Neural cell (in vitro differentiated cells): ENCODE measurements at regions not wholly inside any gene's neighbourhood (a gene's known extent, or its start where the extent isn't known, plus 50 kb on each side); places are given as distances from the start of the nearest gene placed in this dataset.

Source experiments
- H2AFZ ChIP-seq: fragments of 200-600, 300-800 bp; sonication (generic), shearing (Covaris generic); 2 replicates; pipeline ENCODE4 v1.6.0; 2014; ENCODE audit warnings: low read depth, mild to moderate bottlenecking, antibody characterized with exemption, low read length, moderate library complexity
- H3F3A ChIP-seq: fragments of 200-600 bp; shearing (Covaris generic); 2 replicates; pipeline ENCODE4 v1.6.1; 2016; ENCODE audit warnings: mild to moderate bottlenecking, moderate library complexity, mixed read lengths, antibody characterized with exemption, low read length; ENCODE audit not compliant: insufficient read depth, poor library complexity, severe bottlenecking
- H3K27ac ChIP-seq: fragments of 200-600, 300-800 bp; sonication (generic), shearing (Covaris generic); 2 replicates; pipeline ENCODE4 v1.5.1; 2014; ENCODE audit warnings: mild to moderate bottlenecking, low read length, moderate library complexity
- H3K27me3 ChIP-seq: fragments of 300-800, 200-600 bp; sonication (generic), shearing (Covaris generic); 2 replicates; pipeline ENCODE4 v1.6.0; 2014; ENCODE audit warnings: mild to moderate bottlenecking, low read depth, low read length, moderate library complexity; ENCODE audit not compliant: insufficient read depth
- H3K36me3 ChIP-seq: fragments of 300-800, 200-600 bp; sonication (generic), shearing (Covaris generic); 2 replicates; pipeline ENCODE4 v1.5.1; 2014; ENCODE audit warnings: mild to moderate bottlenecking, antibody characterized with exemption, low read length, moderate library complexity; ENCODE audit not compliant: insufficient read depth
- H3K4me2 ChIP-seq: fragments of 300-800, 200-600 bp; sonication (generic), shearing (Covaris generic); 2 replicates; pipeline ENCODE4 v1.6.0; 2014; ENCODE audit warnings: mild to moderate bottlenecking, low read length
- H3K4me3 ChIP-seq: fragments of 300-800, 200-600 bp; sonication (generic), shearing (Covaris generic); 2 replicates; pipeline ENCODE4 v1.5.1; 2014; ENCODE audit warnings: mild to moderate bottlenecking, low read length, moderate library complexity
- H3K79me2 ChIP-seq: fragments of 200-600 bp; shearing (Covaris generic); replicated peaks from 2 replicates; pipeline ENCODE4 v1.6.0; 2014; ENCODE audit warnings: mild to moderate bottlenecking, low read length, moderate library complexity; ENCODE audit not compliant: insufficient read depth
- H3K9ac ChIP-seq: fragments of 300-800, 200-600 bp; sonication (generic), shearing (Covaris generic); 2 replicates; pipeline ENCODE4 v1.6.1; 2016; ENCODE audit warnings: mild to moderate bottlenecking, low read length, mixed read lengths
- H3K9me2 ChIP-seq: fragments of 200-600 bp; shearing (Covaris generic); 2 replicates; pipeline ENCODE4 v1.6.1; 2016; ENCODE audit warnings: mild to moderate bottlenecking, low read length, mixed read lengths; ENCODE audit not compliant: insufficient read depth
- H3K9me3 ChIP-seq: fragments of 200-600, 300-800 bp; sonication (generic), shearing (Covaris generic); 2 replicates; pipeline ENCODE4 v1.6.1; 2016; ENCODE audit warnings: mild to moderate bottlenecking, mixed run types, low read length, moderate library complexity, mixed read lengths
- H4K20me1 ChIP-seq: fragments of 200-600 bp; shearing (Covaris generic); 2 replicates; pipeline ENCODE4 v1.6.1; 2016; ENCODE audit warnings: mild to moderate bottlenecking, mixed run types; ENCODE audit not compliant: insufficient read depth
- CTCF ChIP-seq: fragments of 450-650 bp; IDR thresholded peaks from 2 replicates; pipeline ENCODE4 v1.5.1; 2014; ENCODE audit warnings: antibody characterized with exemption, mild to moderate bottlenecking, moderate library complexity; ENCODE audit not compliant: poor library complexity, severe bottlenecking
- EP300 ChIP-seq: fragments of 450-650 bp; conservative IDR thresholded peaks from 2 replicates; pipeline ENCODE4 v1.6.1; 2014; ENCODE audit warnings: antibody characterized with exemption, mild to moderate bottlenecking, moderate library complexity; ENCODE audit not compliant: poor library complexity, severe bottlenecking
- EZH2 ChIP-seq: fragments of 200-600, 300-800 bp; shearing (Covaris generic), sonication (generic); IDR thresholded peaks from 2 replicates; pipeline ENCODE4 v1.6.1; 2014; ENCODE audit warnings: antibody characterized with exemption, low read length, borderline replicate concordance, mild to moderate bottlenecking; ENCODE audit not compliant: insufficient read depth, poor library complexity, severe bottlenecking
- MXI1 ChIP-seq: fragments of 450-650 bp; conservative IDR thresholded peaks from 2 replicates; pipeline ENCODE4 v1.6.1; 2014; ENCODE audit warnings: antibody characterized with exemption, mild to moderate bottlenecking; ENCODE audit not compliant: poor library complexity, severe bottlenecking
- POLR2AphosphoS5 ChIP-seq: IDR thresholded peaks from 2 replicates; pipeline ENCODE4 v1.6.1; 2012
- RAD21 ChIP-seq: fragments of 450-650 bp; conservative IDR thresholded peaks from 2 replicates; pipeline ENCODE4 v1.6.1; 2014; ENCODE audit warnings: antibody characterized with exemption, mild to moderate bottlenecking, moderate library complexity
- REST ChIP-seq: IDR thresholded peaks from 2 replicates; pipeline ENCODE4 v1.6.1; 2012; ENCODE audit warnings: borderline replicate concordance
- SMC3 ChIP-seq: fragments of 450-650 bp; conservative IDR thresholded peaks from 2 replicates; pipeline ENCODE4 v1.6.1; 2014; ENCODE audit warnings: antibody characterized with exemption, mild to moderate bottlenecking, moderate library complexity; ENCODE audit not compliant: poor library complexity
- TAF1 ChIP-seq: IDR thresholded peaks from 2 replicates; pipeline ENCODE4 v1.6.1; 2012; ENCODE audit warnings: low read depth

GRCh38 chr6:3631186-3631585 lies 120.3 kb downstream of the PXDC1 start:
- H3K79me2 ChIP-seq, result no peaks in the 10 kb centered on the region
- H3K9ac ChIP-seq, result no peak overlapping the region
- no peak overlapping the region for H3K27ac ChIP-seq
- no peaks in the 10 kb centered on the region for H4K20me1 ChIP-seq
- H2AFZ ChIP-seq, result no peak overlapping the region
- H3K4me3 ChIP-seq, result no peak overlapping the region
- H3F3A ChIP-seq, result no peaks in the 10 kb centered on the region
- H3K36me3 ChIP-seq, result no peaks in the 10 kb centered on the region
- no peaks in the 10 kb centered on the region for H3K9me3 ChIP-seq
- H3K9me2 ChIP-seq, result no peaks in the 10 kb centered on the region
- H3K4me2 ChIP-seq, result no peak overlapping the region
- no peaks in the 10 kb centered on the region for H3K27me3 ChIP-seq
- TF ChIP-seq EP300 (no peak), TAF1 (no peak), CTCF (no peak), SMC3 (no peak), RAD21 (no peak), REST (no peak)

- Histone ChIP-seq H3K9ac (no peak overlapping the region), H3K4me3 (no peak overlapping the region), H3K79me2 (no peaks in the 10 kb centered on the region), H3K9me3 (no peaks in the 10 kb centered on the region), H3K27me3 (no peaks in the 10 kb centered on the region), H3K4me2 (no peak overlapping the region), H4K20me1 (no peaks in the 10 kb centered on the region), H3F3A (no peaks in the 10 kb centered on the region), H3K9me2 (no peaks in the 10 kb centered on the region), H3K27ac (no peak overlapping the region), H2AFZ (no peak overlapping the region), H3K36me3 (no peaks in the 10 kb centered on the region)
- TF ChIP-seq TAF1, result no peak
- no peak for TF ChIP-seq MXI1
- no peak for TF ChIP-seq RAD21
These were observed 121.2 kb downstream of the PXDC1 start for GRCh38 chr6:3630258-3630835.

GRCh38 chr6:3627956-3628835 lies 123.3 kb downstream of the PXDC1 start:
- Histone ChIP-seq H3K9ac (no peak overlapping the region), H3K4me2 (no peak overlapping the region), H3F3A (no peaks in the 10 kb centered on the region), H3K79me2 (no peaks in the 10 kb centered on the region), H3K27ac (no peak overlapping the region), H3K4me3 (no peak overlapping the region), H3K9me3 (no peaks in the 10 kb centered on the region), H2AFZ (no peak overlapping the region), H4K20me1 (no peaks in the 10 kb centered on the region), H3K9me2 (no peaks in the 10 kb centered on the region), H3K27me3 (no peaks in the 10 kb centered on the region), H3K36me3 (no peaks in the 10 kb centered on the region)
- TF ChIP-seq SMC3 (no peak), TAF1 (no peak), REST (no peak), CTCF (no peak), EP300 (no peak), POLR2AphosphoS5 (no peak), EZH2 (no peak), RAD21 (no peak)
